Activated CD4-positive, alpha-beta T cell treated with anti-CD3 and anti-CD28 coated beads for 36 hours (primary cell): ENCODE measurements at regions not wholly inside any gene's neighbourhood (a gene's known extent, or its start where the extent isn't known, plus 50 kb on each side); places are given as distances from the start of the nearest gene placed in this dataset.
"Not testable (repeated sequence)": the region's sequence is repeated elsewhere in the genome, so short reads cannot be mapped to it uniquely, and the experiment has no call there.

Experiments used
- ATAC-seq: fragments of 200-7000 bp; cut with Tn5 transposase; one replicate; pipeline ENCODE4 v1.10.0; 2021; ENCODE audit warnings: mild to moderate bottlenecking, moderate library complexity
- CTCF ChIA-PET: fragments of 350-600 bp; sonication (Branson Sonifier 250); formaldehyde crosslinking; loops from one replicate; lab custom pipeline; 2021; ENCODE audit warnings: antibody characterized with exemption; lab: Charles Lee
- POLR2A ChIA-PET: fragments of 350-600 bp; sonication (Branson Sonifier 250); formaldehyde crosslinking; loops from one replicate; lab custom pipeline; 2021; ENCODE audit warnings: antibody characterized with exemption, inconsistent platforms; lab: Charles Lee
- DNase-seq: peaks from one replicate; pipeline ENCODE4 v3.0.0-alpha.2; 2020
- H3K27ac Mint-ChIP-seq: one replicate; pipeline ENCODE4 v1.8.0; 2021; ENCODE audit warnings: mixed read lengths
- H3K27me3 Mint-ChIP-seq: one replicate; pipeline ENCODE4 v1.8.0; 2021; ENCODE audit warnings: mixed read lengths
- H3K36me3 Mint-ChIP-seq: one replicate; pipeline ENCODE4 v1.8.0; 2021; ENCODE audit warnings: low read depth, mixed read lengths
- H3K4me1 Mint-ChIP-seq: one replicate; pipeline ENCODE4 v1.8.0; 2021; ENCODE audit warnings: mixed read lengths
- H3K4me3 Mint-ChIP-seq: one replicate; pipeline ENCODE4 v1.8.0; 2021; ENCODE audit warnings: mild to moderate bottlenecking, moderate library complexity, mixed read lengths
- H3K9me3 Mint-ChIP-seq: one replicate; pipeline ENCODE4 v1.8.0; 2021; ENCODE audit warnings: low read depth, mixed read lengths
- intact Hi-C, 2 experiments: fragments of 100-400 bp; cut with DNase I in 1 of 2; cut with micrococcal nuclease in 1 of 2; formaldehyde crosslinking; loops; one replicate each; pipeline versions ENCODE4 v1.14.2 to v1.15.1; 2022 to 2024; cut with DNase I, micrococcal nuclease

GRCh38 chr6:22153384-22154158 is 143.3 kb downstream of the PRL start:
- ATAC-seq, result no peak
- intact Hi-C loops, result no loop called here
- H3K4me3 Mint-ChIP-seq, result no peak overlapping the region
- H3K27me3 Mint-ChIP-seq, result peaks cover 1% of the 10 kb centered on the region
- CTCF ChIA-PET, result no interaction called here
- peaks cover 6% of the 10 kb centered on the region for H3K4me1 Mint-ChIP-seq
- no peaks in the 10 kb centered on the region for H3K36me3 Mint-ChIP-seq
- H3K9me3 Mint-ChIP-seq, result no peaks in the 10 kb centered on the region
- DNase-seq, result no peak
- no peak overlapping the region for H3K27ac Mint-ChIP-seq
- POLR2A ChIA-PET, result no interaction called here

GRCh38 chr6:22155551-22155950 is 141.3 kb downstream of the PRL start:
- CTCF ChIA-PET, result interaction anchor here (0.7 kb wide), 1 partner anchor 1404 kb away, joined by 3 read pairs; no protein-coding TSS in a partner anchor
- POLR2A ChIA-PET, result no interaction called here
- no peak for DNase-seq
- ATAC-seq, result no peak
- intact Hi-C loops, result no loop called here
- H3K27ac Mint-ChIP-seq, result no peak overlapping the region
- H3K4me3 Mint-ChIP-seq, result no peak overlapping the region
- no peaks in the 10 kb centered on the region for H3K4me1 Mint-ChIP-seq
- H3K36me3 Mint-ChIP-seq, result no peaks in the 10 kb centered on the region
- no peaks in the 10 kb centered on the region for H3K27me3 Mint-ChIP-seq
- no peaks in the 10 kb centered on the region for H3K9me3 Mint-ChIP-seq

- Mint-ChIP-seq H3K27me3 (no peaks in the 10 kb centered on the region), H3K27ac (no peak overlapping the region), H3K4me1 (no peaks in the 10 kb centered on the region), H3K9me3 (no peaks in the 10 kb centered on the region), H3K36me3 (no peaks in the 10 kb centered on the region), H3K4me3 (no peak overlapping the region)
- POLR2A ChIA-PET, result interaction anchor here (0.6 to 0.7 kb wide), 2 partner anchors 266 to 500 kb away, joined by 3 to 4 read pairs; no protein-coding TSS in a partner anchor
- CTCF ChIA-PET, result interaction anchor here (1.0 kb wide), 1 partner anchor 94 kb away, joined by 3 read pairs; no protein-coding TSS in a partner anchor
- intact Hi-C loops, result no loop called here
- ATAC-seq (no peak), DNase-seq (no peak)
Observed at GRCh38 chr6:22157233-22157632, 139.6 kb downstream of the PRL start.

- Mint-ChIP-seq H3K4me1 (no peaks in the 10 kb centered on the region), H3K27me3 (no peaks in the 10 kb centered on the region), H3K27ac (no peak overlapping the region), H3K9me3 (no peaks in the 10 kb centered on the region), H3K36me3 (no peaks in the 10 kb centered on the region), H3K4me3 (no peak overlapping the region)
- ChIA-PET CTCF (no interaction called here), POLR2A (no interaction called here)
- no peak for ATAC-seq
- no peak for DNase-seq
- intact Hi-C loops, result no loop called here
Observed at GRCh38 chr6:22164236-22164635, 132.6 kb downstream of the PRL start.

GRCh38 chr6:22171006-22171405 is 125.8 kb downstream of the PRL start:
- CTCF ChIA-PET, ATAC-seq, intact Hi-C loops, POLR2A ChIA-PET, H3K4me3 Mint-ChIP-seq, H3K27me3 Mint-ChIP-seq, H3K27ac Mint-ChIP-seq, H3K36me3 Mint-ChIP-seq, H3K4me1 Mint-ChIP-seq, DNase-seq: not testable (repeated sequence)
- peaks cover 20% of the 10 kb centered on the region for H3K9me3 Mint-ChIP-seq

GRCh38 chr6:22171885-22172284 is 125.0 kb downstream of the PRL start:
- H3K4me1 Mint-ChIP-seq, H3K27ac Mint-ChIP-seq, H3K4me3 Mint-ChIP-seq, H3K27me3 Mint-ChIP-seq, POLR2A ChIA-PET, DNase-seq, ATAC-seq, H3K36me3 Mint-ChIP-seq, intact Hi-C loops: not testable (repeated sequence)
- CTCF ChIA-PET, result interaction anchor here (0.6 kb wide), 1 partner anchor 42 kb away, joined by 3 read pairs; no protein-coding TSS in a partner anchor
- H3K9me3 Mint-ChIP-seq, result peaks cover 20% of the 10 kb centered on the region

GRCh38 chr6:22173311-22173710 is 123.5 kb downstream of the PRL start:
- CTCF ChIA-PET, result no interaction called here
- intact Hi-C loops, result no loop called here
- no peak for ATAC-seq
- DNase-seq, result no peak
- Mint-ChIP-seq H3K27me3 (no peaks in the 10 kb centered on the region), H3K9me3 (peaks cover 23% of the 10 kb centered on the region), H3K4me3 (no peak overlapping the region), H3K36me3 (peaks cover 9% of the 10 kb centered on the region), H3K4me1 (no peaks in the 10 kb centered on the region), H3K27ac (no peak overlapping the region)
- POLR2A ChIA-PET, result no interaction called here

- H3K27me3 Mint-ChIP-seq, DNase-seq, H3K27ac Mint-ChIP-seq, ATAC-seq, CTCF ChIA-PET, H3K4me3 Mint-ChIP-seq, H3K36me3 Mint-ChIP-seq, intact Hi-C loops, H3K4me1 Mint-ChIP-seq, POLR2A ChIA-PET: not testable (repeated sequence)
- peaks cover 30% of the 10 kb centered on the region for H3K9me3 Mint-ChIP-seq
Observed at GRCh38 chr6:22180250-22180649, 116.6 kb downstream of the PRL start.

- H3K9me3 Mint-ChIP-seq, result peaks cover 27% of the 10 kb centered on the region
- no peak for ATAC-seq
- H3K27me3 Mint-ChIP-seq, result no peaks in the 10 kb centered on the region
Observed at GRCh38 chr6:22184371-22184770, 112.5 kb downstream of the PRL start.

GRCh38 chr6:22189946-22190345 is 106.9 kb downstream of the PRL start:
- H3K27me3 Mint-ChIP-seq, result no peaks in the 10 kb centered on the region
- ChIA-PET CTCF (no interaction called here), POLR2A (no interaction called here)
- no peak overlapping the region for H3K4me3 Mint-ChIP-seq
- DNase-seq, result no peak
- intact Hi-C loops, result no loop called here
- no peak overlapping the region for H3K27ac Mint-ChIP-seq
- peaks cover 3% of the 10 kb centered on the region for H3K9me3 Mint-ChIP-seq
- no peaks in the 10 kb centered on the region for H3K36me3 Mint-ChIP-seq
- ATAC-seq, result no peak
- H3K4me1 Mint-ChIP-seq, result no peaks in the 10 kb centered on the region

More at GRCh38 chr6:22184371-22184770, 112.5 kb downstream of the PRL start:
- Mint-ChIP-seq H3K4me1 (no peaks in the 10 kb centered on the region), H3K4me3 (no peak overlapping the region), H3K36me3 (peaks cover 2% of the 10 kb centered on the region), H3K27ac (no peak overlapping the region)
- CTCF ChIA-PET, result no interaction called here
- intact Hi-C loops, result no loop called here
- POLR2A ChIA-PET, result no interaction called here
- no peak for DNase-seq

- POLR2A ChIA-PET, result no interaction called here
- intact Hi-C loops, result no loop called here
- Mint-ChIP-seq H3K27ac (no peak overlapping the region), H3K4me3 (no peak overlapping the region), H3K9me3 (peaks cover 3% of the 10 kb centered on the region), H3K27me3 (no peaks in the 10 kb centered on the region), H3K36me3 (no peaks in the 10 kb centered on the region), H3K4me1 (no peaks in the 10 kb centered on the region)
- CTCF ChIA-PET, result no interaction called here
- no peak for DNase-seq
- peak; percentile 16 for ATAC-seq
Observed at GRCh38 chr6:22194188-22194921, 102.5 kb downstream of the PRL start.

- intact Hi-C loops, result no loop called here
- H3K4me1 Mint-ChIP-seq, result no peaks in the 10 kb centered on the region
- H3K27ac Mint-ChIP-seq, result no peak overlapping the region
- ChIA-PET POLR2A (no interaction called here), CTCF (no interaction called here)
- peaks cover 3% of the 10 kb centered on the region for H3K9me3 Mint-ChIP-seq
- H3K4me3 Mint-ChIP-seq, result no peak overlapping the region
- no peak for ATAC-seq
- H3K36me3 Mint-ChIP-seq, result no peaks in the 10 kb centered on the region
- no peak for DNase-seq
- H3K27me3 Mint-ChIP-seq, result no peaks in the 10 kb centered on the region
Observed at GRCh38 chr6:22199771-22200170, 97.1 kb downstream of the PRL start.
